ENCODE measurements at regions not wholly inside any gene's neighbourhood (a gene's known extent, or its start where the extent isn't known, plus 50 kb on each side); places are given as distances from the start of the nearest gene placed in this dataset.
A peak's percentile ranks its signal among the peaks of the same experiment; 100 is the strongest.

DNA sequence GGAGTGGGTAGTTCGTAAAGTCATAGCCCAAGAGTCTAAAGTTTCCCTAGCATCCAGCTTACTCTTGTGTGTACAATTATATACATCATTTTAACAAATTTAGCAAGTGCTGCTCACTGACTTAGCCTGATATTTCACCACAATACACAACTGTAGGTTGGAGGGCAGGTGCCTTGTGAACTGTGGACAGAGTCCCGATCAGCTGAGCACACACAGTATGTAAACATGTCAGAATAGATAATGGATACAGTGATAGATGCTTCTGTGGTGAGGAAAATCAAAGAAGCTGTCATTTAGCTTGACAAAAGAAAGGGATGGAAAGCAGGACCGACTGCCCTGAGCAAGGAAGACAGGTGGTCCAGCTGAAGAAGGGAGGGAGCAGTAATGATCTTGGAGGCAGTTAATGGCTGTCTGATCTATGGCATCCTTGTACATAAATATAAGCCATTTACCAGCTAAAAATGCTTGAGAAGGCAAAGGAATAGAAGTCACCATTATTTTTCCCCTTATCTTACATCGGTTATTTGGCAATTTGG lies 372.8 kb upstream of the UBE2E3 start:
- no peaks in the 10 kb centered on the region for H3K79me1 ChIP-seq (ENCODE audit: insufficient read depth, low read depth, low read length, poor library complexity, severe bottlenecking)
- no peak overlapping the region for H2BK15ac ChIP-seq (ENCODE audit: low read depth, low read length)
- H4K91ac ChIP-seq (ENCODE audit: insufficient read length, low read depth, low read length), result no peak overlapping the region
- WGBS (ENCODE audit: extremely low coverage, insufficient read length, low lambda C conversion rate), result no CpG with 5 or more reads among the region's 4 CpGs
- no peaks in the 10 kb centered on the region for H4K20me1 ChIP-seq (ENCODE audit: control insufficient read depth, insufficient read depth, insufficient read length)
- no peak overlapping the region for H3K56ac ChIP-seq (ENCODE audit: insufficient read length, low read depth, low read length)
- no peak overlapping the region for H3K18ac ChIP-seq (ENCODE audit: insufficient read length, low read depth, low read length)
- H3K4me1 ChIP-seq (ENCODE audit: insufficient read depth, low read length), result no peaks in the 10 kb centered on the region
- peak overlapping the region in 1 of 3 experiments; percentile 24; a peak in 1 of 7 replicates for H3K27ac Mint-ChIP-seq
- no peak overlapping the region for H2AFZ ChIP-seq (ENCODE audit: low read length)
- H3K4me1 Mint-ChIP-seq, result no peaks in the 10 kb centered on the region
- H2BK120ac ChIP-seq (ENCODE audit: low read depth, low read length, poor library complexity, severe bottlenecking), result no peak overlapping the region
- H3K27me3 ChIP-seq (ENCODE audit: insufficient read depth, low read length), result no peaks in the 10 kb centered on the region
- no peak overlapping the region for H4K5ac ChIP-seq (ENCODE audit: insufficient read length, low read depth, low read length)
- H3K27me3 Mint-ChIP-seq (ENCODE audit: low read depth), result no peaks in the 10 kb centered on the region
- H3K9me3 ChIP-seq (ENCODE audit: control insufficient read depth, low read depth, low read length), result no peaks in the 10 kb centered on the region
- H3K4me2 ChIP-seq (ENCODE audit: insufficient read depth, insufficient read length, low read length), result no peak overlapping the region
- H2AK5ac ChIP-seq (ENCODE audit: insufficient read length, low read length), result no peak overlapping the region
- H3K9me3 Mint-ChIP-seq, result no peaks in the 10 kb centered on the region
- no peak overlapping the region for H2BK20ac ChIP-seq (ENCODE audit: low read depth, low read length, poor library complexity, severe bottlenecking)
- H3K79me2 ChIP-seq (ENCODE audit: insufficient read depth, low read length), result no peaks in the 10 kb centered on the region
- H3K9ac ChIP-seq (ENCODE audit: extremely low read depth, insufficient read length, low read length), result no peak overlapping the region
- TF ChIP-seq, protein P1, sequence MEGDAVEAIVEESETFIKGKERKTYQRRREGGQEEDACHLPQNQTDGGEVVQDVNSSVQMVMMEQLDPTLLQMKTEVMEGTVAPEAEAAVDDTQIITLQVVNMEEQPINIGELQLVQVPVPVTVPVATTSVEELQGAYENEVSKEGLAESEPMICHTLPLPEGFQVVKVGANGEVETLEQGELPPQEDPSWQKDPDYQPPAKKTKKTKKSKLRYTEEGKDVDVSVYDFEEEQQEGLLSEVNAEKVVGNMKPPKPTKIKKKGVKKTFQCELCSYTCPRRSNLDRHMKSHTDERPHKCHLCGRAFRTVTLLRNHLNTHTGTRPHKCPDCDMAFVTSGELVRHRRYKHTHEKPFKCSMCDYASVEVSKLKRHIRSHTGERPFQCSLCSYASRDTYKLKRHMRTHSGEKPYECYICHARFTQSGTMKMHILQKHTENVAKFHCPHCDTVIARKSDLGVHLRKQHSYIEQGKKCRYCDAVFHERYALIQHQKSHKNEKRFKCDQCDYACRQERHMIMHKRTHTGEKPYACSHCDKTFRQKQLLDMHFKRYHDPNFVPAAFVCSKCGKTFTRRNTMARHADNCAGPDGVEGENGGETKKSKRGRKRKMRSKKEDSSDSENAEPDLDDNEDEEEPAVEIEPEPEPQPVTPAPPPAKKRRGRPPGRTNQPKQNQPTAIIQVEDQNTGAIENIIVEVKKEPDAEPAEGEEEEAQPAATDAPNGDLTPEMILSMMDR (conservative IDR thresholded peaks at IDR 0.05), result no peak
- H3K36me3 Mint-ChIP-seq (ENCODE audit: insufficient read depth in 1 of 3, low read depth in 3 of 3), result no peaks in the 10 kb centered on the region
- no peaks in the 10 kb centered on the region for H3K23me2 ChIP-seq (ENCODE audit: insufficient read length, low read depth, low read length, poor library complexity, severe bottlenecking)
- H2BK12ac ChIP-seq (ENCODE audit: insufficient read length, low read depth, low read length), result no peak overlapping the region
- no peak overlapping the region for H3K4ac ChIP-seq (ENCODE audit: low read depth, low read length)
- DNase-seq, result no peak
- no peak overlapping the region for H3K23ac ChIP-seq (ENCODE audit: insufficient read length, low read depth, low read length)
- no peak overlapping the region for H3K4me3 Mint-ChIP-seq
- no peak overlapping the region for H3K27ac ChIP-seq (ENCODE audit: insufficient read length, low read depth, low read length)
- no peak overlapping the region for H3K14ac ChIP-seq (ENCODE audit: insufficient read depth, low read length)
- H2BK5ac ChIP-seq (ENCODE audit: insufficient read length, low read length), result no peak overlapping the region
- no peak overlapping the region for H4K8ac ChIP-seq (replicated peaks; ENCODE audit: insufficient read length, low read depth, low read length)
- H3T11ph ChIP-seq (ENCODE audit: low read length), result no peak overlapping the region

Data from H9 (cell line).